ENCODE measurements at regions not wholly inside any gene's neighbourhood (a gene's known extent, or its start where the extent isn't known, plus 50 kb on each side); places are given as distances from the start of the nearest gene placed in this dataset.
"Not testable (repeated sequence)": the region's sequence is repeated elsewhere in the genome, so short reads cannot be mapped to it uniquely, and the experiment has no call there.

DNA sequence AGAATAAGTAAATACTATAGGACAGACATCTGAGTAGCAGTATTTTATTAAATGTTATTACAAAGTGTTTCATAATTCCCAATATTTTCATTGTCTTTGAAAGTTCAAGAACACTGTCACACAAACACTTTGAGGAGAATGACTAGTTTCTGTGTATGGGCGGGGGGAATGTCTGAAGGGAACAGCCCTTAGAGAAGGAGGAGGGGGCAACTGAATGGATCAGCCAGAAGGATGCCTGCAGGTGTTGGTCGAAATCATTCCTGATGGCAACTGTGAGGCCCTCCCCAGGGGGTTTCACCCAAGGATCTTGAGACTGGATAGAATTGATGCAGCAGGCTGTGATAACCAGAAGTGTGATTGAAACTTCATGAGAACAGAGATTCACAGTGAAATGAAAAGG lies 223.2 kb upstream of the C1orf87 start:
- no peak for DNase-seq

DNA sequence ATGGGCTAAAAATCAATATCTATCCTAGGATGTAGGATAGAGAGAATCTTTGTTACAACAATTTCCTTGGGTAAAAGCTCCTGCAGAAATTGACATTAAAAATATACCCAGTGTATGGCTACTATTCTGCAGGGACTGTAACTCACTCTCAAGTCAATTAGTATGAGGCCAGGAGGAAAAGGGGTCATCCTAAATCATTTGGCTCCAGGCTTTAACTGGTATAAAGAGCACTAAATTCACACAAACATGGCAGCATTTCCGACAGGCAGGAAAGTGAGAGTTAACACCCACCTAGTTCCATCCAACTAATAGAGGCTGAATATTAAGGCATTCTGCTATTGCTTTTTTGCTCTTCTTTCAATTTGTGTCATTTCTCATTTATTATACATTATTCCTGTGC lies 218.6 kb upstream of the C1orf87 start:
- DNase-seq, result no peak

DNA sequence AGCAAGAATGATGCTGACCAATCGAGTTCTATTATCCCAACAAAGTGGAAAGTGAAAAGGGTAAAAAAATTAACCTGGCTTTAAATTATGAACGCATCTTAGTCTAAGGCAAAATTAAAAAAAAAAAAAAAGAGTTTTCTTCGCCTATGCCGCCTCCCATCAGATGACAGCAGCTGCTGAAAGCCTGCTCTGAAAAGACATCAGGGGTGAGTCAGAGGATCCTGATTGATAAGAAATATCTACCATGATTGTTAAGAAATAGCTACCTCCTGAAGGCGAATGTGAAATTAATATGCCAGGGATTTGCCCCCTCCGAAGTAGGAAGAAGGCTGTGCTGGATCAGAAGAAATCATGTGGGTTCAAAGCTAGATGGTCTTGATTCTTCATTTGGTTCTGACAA lies 216.8 kb upstream of the C1orf87 start:
- no peak for DNase-seq

DNA sequence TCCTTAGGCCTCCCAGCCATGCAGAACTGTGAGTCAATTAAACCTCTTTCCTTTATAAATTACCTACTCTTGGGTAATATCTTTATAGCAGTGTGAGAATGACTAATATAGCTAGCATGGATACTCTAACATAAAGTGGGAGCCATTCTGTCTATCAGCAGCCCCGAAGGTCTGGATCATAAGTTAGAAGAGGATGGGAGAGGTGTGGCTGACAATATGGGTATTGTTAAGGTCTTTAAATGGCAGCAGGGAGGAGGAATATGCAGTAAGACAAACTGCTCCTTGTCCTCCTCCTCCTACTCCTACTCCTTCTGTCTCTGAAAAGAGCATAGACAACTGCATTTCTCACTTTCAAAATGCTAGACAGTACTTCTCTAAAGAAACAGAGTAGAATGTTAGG lies 214.0 kb upstream of the C1orf87 start:
- no peak for DNase-seq

DNA sequence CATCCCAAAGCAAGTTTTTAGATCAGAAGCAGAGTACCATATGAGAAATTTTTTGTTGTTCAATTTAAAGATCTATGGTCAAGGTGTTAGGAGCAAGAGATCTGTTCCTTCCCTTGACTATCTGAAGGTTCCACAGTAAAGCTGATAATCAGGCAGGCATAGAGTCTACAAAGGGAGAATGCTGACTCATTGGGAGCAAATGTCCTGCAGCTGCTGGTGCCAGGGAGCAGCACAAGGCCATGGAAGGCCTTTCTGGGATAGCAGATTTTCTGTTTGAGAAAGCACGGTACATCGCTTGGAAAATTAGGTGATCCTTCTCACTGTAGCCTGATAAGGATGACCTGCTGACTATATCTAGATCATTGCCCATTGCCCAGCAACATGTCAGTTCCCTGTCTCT lies 210.1 kb upstream of the C1orf87 start:
- no peak for DNase-seq

DNA sequence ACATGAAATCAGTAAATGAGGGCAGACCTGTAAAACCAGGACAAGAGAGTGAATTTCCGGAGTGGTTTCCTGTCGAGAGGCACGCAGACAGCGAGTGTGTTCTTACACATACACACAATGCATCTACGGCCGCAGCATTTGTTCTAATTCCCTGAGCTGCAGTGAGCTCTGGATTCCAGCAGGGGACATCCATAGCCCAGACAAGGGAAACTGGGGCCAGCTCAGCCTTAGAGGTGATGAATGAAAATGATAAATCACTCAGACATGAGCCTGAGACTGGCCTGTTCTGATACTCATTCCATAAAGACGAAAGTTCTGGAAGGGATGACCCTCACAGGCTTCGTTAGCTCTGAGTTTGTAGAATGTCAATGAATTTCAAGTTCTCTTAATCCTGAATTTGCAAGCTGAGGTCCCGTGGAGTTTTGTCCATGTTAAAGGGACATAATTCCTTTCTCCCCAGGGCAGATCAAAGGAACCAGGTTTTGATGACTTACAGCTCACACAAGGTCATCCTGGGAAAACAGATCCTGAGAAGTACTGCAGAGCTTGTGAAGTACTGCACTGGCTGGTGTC lies 207.9 kb upstream of the C1orf87 start:
- DNase-seq, result no peak

DNA sequence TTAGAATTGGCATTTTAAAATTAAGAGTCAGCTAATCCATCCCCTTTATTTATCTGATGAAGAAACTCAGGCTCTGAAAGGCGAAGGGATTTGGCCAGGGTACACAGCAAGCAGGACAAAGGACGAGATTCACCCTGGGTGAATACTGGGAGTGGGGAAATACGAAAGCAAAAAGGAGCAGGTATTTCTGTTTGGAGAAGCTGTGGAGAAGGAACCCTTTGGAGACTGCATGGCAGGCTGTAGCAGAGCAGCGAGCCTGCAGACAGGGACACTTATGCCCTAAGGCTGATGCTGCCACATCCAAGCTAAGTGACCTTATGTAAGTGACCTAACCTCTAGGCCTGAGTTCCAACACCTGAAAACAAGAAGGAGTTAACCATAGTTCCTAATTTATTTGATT lies 207.2 kb upstream of the C1orf87 start:
- no peak for DNase-seq

DNA sequence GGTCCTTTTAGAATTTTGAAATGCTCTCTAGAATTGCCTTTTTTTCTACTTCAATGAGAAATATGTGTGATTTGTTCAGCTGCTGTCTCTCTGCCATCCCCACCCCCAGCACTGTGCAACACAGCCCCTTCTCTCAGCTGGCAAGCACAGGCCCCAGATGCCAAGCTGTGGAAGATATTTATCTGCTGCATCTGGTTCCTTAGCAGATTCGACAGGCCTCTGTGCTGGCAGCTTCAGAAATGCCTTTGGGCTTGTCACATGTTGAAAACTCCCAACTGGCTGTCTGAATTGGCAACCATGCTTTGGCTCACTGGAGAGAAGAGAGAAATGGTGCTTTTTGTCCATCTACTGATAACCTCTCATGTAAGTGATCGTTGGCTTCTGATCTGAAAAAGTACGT lies 206.7 kb upstream of the C1orf87 start:
- no peak for DNase-seq

DNA sequence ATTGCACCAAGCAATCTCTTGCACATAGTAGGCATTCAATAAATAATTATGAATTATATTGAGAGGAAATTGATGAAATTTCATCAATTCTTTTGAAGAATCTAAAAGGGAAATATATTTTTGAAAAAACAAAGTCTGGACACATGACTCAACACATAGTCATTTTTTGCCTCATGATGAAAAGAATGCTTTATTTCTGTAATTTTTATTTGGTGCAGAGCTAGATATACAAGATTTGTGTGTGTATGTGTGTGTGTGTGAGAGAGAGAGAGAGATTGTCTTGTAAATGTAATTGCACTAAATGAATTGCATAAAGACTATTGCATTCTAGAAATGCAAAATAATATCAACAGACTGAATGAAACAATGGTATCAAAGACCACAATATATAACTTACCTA lies 206.2 kb upstream of the C1orf87 start:
- DNase-seq, result no peak

DNA sequence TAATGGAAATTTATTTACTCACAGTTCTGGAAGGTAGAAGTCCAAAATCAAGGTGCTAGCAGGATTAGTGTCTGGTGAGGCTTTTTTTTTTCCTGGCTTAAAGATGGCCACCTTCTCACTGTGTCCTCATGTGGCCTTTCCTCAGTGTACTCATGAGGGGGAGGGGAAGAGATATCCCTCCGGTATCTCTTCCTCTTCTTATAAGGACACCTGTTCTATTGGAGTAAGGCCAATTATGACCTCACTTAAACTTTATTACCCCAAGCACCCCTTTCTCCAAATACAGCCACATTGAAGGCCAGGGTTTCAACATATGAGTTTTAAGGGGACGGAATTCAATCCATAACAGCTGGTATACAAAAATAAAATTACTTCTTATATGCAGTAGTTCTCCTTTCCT lies 203.7 kb upstream of the C1orf87 start:
- DNase-seq, result no peak

DNA sequence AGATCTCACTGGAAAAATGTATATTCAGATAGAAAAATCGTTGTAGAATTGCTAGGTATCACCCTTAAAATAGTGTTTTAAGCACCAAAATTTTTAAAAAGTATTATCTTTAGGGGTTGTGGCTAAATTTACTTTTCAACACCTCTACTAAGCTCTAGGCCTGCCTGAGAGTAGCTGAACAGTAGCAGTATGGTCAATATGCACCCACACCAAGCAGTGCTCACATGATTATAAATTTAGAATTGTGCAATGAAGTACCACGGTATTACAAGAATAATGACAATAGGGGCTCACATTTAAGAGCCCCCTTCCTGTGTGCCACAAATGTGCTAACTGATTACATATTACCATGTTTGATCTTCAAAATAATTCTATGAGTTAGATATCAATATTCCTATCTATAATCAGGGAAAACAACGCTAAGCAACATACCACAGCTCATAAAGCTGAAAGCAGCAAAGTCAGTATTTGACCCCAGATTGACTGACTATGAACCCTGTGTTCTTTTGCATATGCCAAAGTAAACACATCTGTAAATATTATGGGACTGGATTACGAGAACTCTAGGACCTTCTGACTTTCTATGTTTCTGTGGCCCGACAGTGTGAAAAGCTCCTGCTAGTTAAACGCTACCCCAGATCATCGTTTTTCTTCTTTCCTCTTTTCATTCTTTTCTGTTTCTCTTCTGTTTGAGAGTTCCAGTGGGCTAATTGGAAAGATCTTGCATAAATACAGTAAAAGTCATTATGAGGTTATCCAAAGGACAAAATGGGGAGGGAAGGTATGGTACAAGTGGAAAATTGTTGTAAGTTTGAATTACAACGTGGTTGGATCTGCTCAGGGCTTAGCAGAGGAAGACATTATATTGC lies 201.1 kb upstream of the C1orf87 start:
- no peak for DNase-seq

DNA sequence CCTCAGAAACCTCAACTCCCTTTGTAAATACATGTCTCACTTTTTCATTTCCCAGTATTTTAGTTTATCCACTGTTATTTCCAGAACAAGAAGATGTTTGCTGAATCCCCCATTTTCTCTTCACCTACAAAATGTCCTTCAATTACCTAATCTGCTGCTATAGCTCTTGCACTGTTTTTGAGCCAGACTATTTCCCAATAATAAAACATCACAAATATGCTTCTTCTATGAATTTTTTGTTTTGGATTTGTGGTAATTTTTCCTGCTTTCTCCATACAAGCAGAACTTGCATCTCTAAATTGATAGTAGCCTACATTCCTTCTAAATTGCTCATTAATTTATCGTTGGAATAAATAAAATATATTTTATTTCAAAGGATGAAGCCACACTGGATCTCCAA lies 199.6 kb upstream of the C1orf87 start:
- no peak for DNase-seq

DNA sequence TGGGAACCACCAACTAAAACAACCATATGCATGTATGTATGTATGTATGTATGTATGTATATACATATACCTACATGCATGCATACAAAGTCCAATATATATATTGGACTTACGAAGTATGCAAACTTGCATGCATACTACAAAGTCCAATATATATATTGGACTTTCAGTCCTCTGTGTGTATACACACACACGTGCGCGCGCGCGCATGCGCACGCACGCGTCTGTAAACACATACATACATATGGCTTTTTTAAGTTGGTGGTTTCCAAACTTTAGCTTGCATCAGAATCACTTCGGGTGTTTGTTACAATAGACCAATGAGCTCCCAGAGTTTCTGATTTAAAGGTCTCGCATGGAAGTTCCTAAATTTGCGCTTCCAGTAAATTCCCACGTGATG lies 197.5 kb upstream of the C1orf87 start:
- no peak for DNase-seq

DNA sequence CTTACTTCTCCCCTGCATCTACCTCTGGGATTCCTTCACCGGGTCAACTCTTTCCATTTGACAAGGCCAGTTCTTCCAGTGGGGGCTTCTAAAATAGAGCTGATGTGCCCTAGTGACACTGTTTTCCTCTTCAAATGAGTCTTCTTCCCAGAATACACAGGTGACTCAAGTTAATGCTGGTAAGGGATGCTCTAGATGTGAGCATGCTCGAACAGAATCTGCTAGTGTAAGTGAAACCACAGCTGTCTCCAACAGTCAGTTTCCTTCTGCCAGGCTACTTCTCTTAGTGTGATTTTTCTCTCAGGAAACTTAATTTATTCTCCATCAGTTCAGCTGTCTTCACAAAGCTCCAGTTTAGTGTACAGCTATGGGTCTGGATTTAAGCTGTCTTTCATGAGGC lies 194.9 kb upstream of the C1orf87 start:
- no peak for DNase-seq

DNA sequence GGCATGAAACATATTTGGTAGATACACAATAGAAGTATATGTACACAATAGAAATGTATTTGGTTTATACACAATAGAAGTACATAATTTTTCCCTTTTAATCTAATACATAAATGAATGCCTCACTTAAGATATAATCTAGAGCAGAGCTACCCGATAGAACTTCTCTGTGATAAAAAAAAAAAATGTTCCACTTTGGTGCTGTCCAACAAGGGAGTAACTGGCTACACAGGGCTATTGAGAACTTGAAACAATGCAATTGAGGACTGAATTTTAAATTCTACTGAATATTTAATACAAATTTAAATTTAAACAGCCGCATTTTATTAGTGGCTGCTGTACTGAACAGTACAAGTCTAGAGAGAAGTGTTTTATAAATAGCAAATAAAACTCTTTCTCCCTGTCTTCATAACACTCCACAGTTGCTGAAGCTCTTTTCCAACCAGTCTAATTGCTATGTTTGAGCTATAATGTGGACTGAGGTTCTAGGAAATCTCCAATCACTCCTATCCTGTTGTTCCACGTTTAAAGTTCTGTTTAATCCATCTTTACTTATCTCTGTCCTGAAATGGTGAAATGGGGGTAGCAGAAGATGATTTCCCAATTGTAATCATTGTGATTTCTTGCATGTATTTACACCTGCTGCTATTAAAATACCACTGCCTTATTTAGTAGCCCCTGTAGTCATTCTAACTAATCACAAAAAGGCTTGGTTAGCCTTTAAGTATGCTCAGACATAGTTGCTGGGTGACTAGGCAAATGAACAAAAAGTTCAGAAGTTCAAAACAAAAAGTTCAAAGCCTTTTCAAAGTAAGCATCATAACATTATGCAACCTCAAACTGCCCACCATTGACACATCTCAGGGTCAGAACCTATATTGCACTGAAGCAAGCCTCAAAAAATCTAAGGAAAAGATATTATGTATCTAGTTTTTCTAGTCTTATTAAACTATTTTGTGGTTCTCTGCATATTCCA lies 192.3 kb upstream of the C1orf87 start:
- no peak for DNase-seq

DNA sequence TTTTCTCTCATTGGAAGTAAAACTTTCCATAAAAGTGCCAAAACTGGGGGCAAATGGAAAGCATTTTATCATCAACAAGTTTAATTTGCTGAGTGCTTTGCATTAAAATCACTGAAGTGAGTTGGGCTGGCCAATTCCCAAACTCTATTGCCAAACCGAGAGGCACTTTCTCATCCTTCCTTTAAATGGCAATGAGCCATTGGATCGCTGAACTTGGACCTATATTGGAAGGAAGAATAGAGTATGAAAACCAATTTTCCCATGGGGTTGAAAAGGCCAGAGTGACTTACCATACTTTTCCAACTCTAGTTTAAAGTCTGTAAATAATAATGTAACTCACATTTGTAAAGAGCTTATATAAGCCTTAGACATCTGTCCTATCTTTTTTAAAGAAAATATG lies 189.1 kb upstream of the C1orf87 start:
- no peak for DNase-seq

DNA sequence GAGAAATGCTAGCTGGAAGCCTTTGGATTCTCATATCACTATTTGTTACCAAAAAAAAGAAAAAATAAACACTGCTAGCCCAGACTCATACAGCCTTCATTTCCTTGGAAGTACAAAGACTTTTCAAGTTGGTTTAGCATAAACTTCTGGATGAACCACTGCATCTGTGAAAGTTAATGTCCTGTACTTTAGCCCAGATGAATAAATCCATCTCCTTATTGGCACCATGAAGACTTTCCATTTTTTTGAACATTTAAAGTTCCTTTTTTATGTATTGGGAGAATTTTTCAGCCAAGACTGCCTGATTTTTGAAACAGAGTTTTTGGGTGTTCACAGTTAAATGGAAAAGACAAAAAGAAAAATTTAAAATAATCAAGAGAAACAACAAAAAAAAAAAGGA lies 184.0 kb upstream of the C1orf87 start:
- DNase-seq, result no peak

DNA sequence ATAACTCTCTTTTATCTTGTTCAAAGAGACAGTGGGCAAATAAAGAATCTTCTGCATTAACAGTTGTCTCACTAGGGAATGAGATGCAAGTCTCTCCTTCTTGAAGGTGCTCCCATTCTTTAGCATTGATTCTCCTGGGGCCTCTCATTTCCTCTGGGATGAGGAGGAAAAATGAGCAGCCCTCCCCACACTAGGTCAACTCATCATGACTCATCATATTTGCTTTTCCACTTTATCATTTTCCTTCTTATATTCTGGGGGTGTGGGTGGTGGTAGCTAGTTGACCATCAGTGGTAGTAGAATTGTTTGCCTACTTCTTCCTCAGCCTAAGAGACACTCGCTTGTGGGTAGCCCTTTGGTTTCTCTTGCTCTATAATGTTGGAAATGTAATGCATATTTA lies 182.0 kb upstream of the C1orf87 start:
- DNase-seq, result no peak

DNA sequence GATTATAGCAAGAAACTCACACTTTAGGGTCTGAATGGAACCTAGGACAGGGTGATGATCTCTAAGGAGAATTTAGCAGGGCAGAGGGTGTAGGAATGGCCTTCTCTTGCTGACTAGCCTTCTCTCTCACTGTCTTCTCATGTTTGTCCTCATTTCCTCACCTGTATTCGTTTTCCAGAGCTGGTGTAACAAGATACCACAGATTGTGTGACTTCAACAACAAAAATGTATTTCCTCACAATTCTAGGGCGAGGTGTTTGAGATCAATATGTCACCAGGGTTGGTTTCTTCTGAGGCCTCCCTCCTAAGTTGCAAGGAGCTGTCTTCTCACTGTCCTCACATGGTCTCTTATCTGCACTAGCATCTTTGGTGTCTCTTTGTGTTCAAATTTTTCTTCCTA lies 177.9 kb upstream of the C1orf87 start:
- no peak for DNase-seq

DNA sequence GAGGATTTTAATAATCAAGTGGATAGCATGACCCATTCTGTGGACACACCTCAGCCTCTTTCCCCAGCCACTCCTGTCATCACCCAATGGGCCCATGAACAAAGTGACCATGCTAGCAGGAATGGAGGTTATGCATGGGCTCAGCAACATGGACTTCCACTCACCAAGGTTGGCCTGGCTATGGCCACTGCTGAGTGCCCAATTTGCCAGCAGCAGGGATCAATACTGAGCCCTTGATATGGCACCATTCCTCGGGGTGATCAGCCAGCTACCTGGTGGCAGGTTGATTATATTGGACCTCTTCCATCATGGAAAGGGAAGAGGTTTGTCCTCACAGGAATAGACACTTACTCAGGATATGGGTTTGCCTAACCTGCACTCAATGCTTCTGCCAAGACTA lies 173.9 kb upstream of the C1orf87 start:
- DNase-seq, result not testable (repeated sequence)

DNA sequence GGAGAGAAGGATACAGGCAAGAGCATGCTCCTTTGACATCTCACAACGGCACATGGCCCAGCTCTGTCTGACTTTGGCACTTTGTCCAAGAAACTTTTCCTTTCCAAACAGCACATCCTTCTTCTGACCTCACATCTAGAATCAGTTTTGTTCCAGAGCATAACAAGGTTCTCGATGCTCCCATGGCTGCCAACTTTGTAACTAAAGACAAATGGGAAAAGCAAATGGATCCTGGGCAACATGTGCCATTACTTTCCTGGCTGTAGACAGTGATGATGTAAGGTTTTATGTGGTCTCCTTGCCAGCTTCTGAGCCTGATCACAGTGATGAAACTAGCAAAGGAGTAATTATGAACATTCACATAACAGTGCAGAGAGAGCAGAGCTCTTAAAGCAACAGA lies 171.8 kb upstream of the C1orf87 start:
- no peak for DNase-seq

DNA sequence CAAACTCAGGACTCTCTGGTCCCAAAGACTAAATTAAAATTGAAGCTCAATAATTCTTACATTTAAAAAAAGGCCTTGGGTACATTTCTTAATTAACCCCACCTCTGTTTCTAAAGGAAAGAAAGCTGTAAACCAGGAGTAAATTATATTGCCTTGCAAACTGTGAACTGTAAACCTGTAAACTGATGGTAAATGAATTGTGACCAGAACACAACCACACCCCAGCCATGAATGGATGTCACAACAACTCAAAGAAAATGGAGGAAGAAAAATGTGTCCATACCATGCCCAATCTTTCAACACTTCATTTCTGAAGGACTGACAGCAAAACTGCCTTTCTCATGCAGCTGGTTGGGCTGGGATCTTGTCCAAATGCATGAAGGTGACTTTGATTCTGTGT lies 171.3 kb upstream of the C1orf87 start:
- DNase-seq, result no peak

DNA sequence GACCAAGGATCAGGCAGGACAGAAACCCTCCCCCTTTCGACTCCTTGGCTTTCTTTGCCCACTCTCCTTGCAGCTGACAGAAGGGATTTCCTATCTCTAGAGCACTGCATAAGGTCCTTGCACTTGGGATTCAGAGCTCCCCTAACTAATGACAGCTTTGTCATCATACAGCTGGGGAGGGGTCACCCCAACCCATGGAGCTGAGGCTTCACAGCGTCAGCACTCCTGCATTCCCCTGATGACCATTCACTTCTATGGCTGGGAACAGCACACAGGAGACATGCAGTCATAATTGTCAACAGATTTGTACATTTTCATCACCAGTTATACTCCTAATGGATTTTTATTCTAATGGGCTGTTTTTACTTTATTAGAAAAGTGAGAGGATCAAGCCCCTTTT lies 161.7 kb upstream of the C1orf87 start:
- no peak for DNase-seq

DNA sequence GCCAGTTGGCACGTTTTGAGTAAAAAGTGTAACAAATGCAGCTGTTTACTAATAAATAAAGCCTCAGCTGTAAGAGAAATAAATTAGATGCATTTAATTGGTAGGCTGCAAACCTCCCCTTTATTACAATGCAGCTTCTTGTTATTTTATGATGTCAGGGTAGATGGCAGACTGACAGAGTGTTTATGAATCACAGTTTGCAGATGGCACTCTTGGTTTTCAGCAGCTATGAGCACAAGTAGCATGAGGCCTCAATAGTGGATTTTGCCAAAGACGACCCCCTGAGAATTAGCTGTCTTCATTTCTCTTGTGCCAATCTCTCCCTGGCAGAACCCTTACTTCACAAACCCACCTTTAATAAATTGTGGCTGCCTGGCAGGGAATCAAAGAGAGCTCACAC lies 161.2 kb upstream of the C1orf87 start:
- DNase-seq, result no peak
